HG02981 (cell line): ENCODE measurements at regions not wholly inside any gene's neighbourhood (a gene's known extent, or its start where the extent isn't known, plus 50 kb on each side); places are given as distances from the start of the nearest gene placed in this dataset.

ENCODE experiments used
- ATAC-seq: cut with Tn5 transposase; IDR thresholded peaks from one replicate; pipeline ENCODE4 v1.9.1; 2021; ENCODE audit warnings: mild to moderate bottlenecking, moderate library complexity; ENCODE audit not compliant: unreplicated experiment

GRCh38 chr3:10758304-10759037, 57.6 kb upstream of the SLC6A11 start:
- no peak for ATAC-seq

- ATAC-seq: no peak
Measured at GRCh38 chr3:10759495-10759894, 56.5 kb upstream of the SLC6A11 start.

- ATAC-seq: no peak
Measured at GRCh38 chr3:10760199-10760598, 55.8 kb upstream of the SLC6A11 start.

- no peak for ATAC-seq
Measured at GRCh38 chr3:10761583-10761982, 54.4 kb upstream of the SLC6A11 start.

- ATAC-seq: no peak
Measured at GRCh38 chr3:10762116-10762515, 53.9 kb upstream of the SLC6A11 start.

GRCh38 chr3:10762611-10763247, 53.3 kb upstream of the SLC6A11 start:
- ATAC-seq: no peak

- no peak for ATAC-seq
Measured at GRCh38 chr3:10763248-10763620, 52.8 kb upstream of the SLC6A11 start.

- ATAC-seq: no peak
Measured at GRCh38 chr3:10763817-10764258, 52.2 kb upstream of the SLC6A11 start.

- no peak for ATAC-seq
Measured at GRCh38 chr3:10764259-10765051, 51.6 kb upstream of the SLC6A11 start.

GRCh38 chr3:10766049-10766705, 49.9 kb upstream of the SLC6A11 start:
- no peak for ATAC-seq
